NCI-H2107 (cell line): ENCODE measurements at regions not wholly inside any gene's neighbourhood (a gene's known extent, or its start where the extent isn't known, plus 50 kb on each side); places are given as distances from the start of the nearest gene placed in this dataset.

Source experiments
- DNase-seq: peaks from one replicate; lab custom pipeline; 2025; lab: John Stamatoyannopoulos, UW

GRCh38 chr12:67909681-67910080 is 79.6 kb upstream of the IFNG-AS1 start:
- DNase-seq, result no peak

GRCh38 chr12:67910360-67911274 is 78.6 kb upstream of the IFNG-AS1 start:
- no peak for DNase-seq

GRCh38 chr12:67911275-67911600 is 78.0 kb upstream of the IFNG-AS1 start:
- no peak for DNase-seq

- no peak for DNase-seq
These were observed 77.5 kb upstream of the IFNG-AS1 start for GRCh38 chr12:67911789-67912188.

- DNase-seq, result no peak
These were observed 73.9 kb upstream of the IFNG-AS1 start for GRCh38 chr12:67915335-67915851.

GRCh38 chr12:67916266-67916970 is 72.8 kb upstream of the IFNG-AS1 start:
- no peak for DNase-seq

- DNase-seq, result no peak
These were observed 71.4 kb upstream of the IFNG-AS1 start for GRCh38 chr12:67917811-67918210.

- no peak for DNase-seq
These were observed 70.8 kb upstream of the IFNG-AS1 start for GRCh38 chr12:67918441-67918840.

GRCh38 chr12:67919406-67919805 is 69.8 kb upstream of the IFNG-AS1 start:
- DNase-seq, result no peak

GRCh38 chr12:67920413-67920812 is 68.8 kb upstream of the IFNG-AS1 start:
- no peak for DNase-seq

- no peak for DNase-seq
These were observed 68.0 kb upstream of the IFNG-AS1 start for GRCh38 chr12:67921286-67921685.

- no peak for DNase-seq
These were observed 67.0 kb upstream of the IFNG-AS1 start for GRCh38 chr12:67922245-67922644.

- DNase-seq, result no peak
These were observed 64.2 kb upstream of the IFNG-AS1 start for GRCh38 chr12:67925077-67925476.

GRCh38 chr12:67925552-67925951 is 63.7 kb upstream of the IFNG-AS1 start:
- DNase-seq, result no peak

GRCh38 chr12:67926063-67926462 is 63.2 kb upstream of the IFNG-AS1 start:
- DNase-seq, result no peak

- DNase-seq, result no peak
These were observed 61.9 kb upstream of the IFNG-AS1 start for GRCh38 chr12:67927324-67927723.

GRCh38 chr12:67927815-67928214 is 61.4 kb upstream of the IFNG-AS1 start:
- DNase-seq, result no peak

GRCh38 chr12:67928621-67929383 is 60.4 kb upstream of the IFNG-AS1 start:
- DNase-seq, result no peak

- no peak for DNase-seq
These were observed 59.9 kb upstream of the IFNG-AS1 start for GRCh38 chr12:67929384-67929772.

GRCh38 chr12:67937822-67938221 is 51.4 kb upstream of the IFNG-AS1 start:
- DNase-seq, result peak; percentile 57
